ENCODE measurements at regions not wholly inside any gene's neighbourhood (a gene's known extent, or its start where the extent isn't known, plus 50 kb on each side); places are given as distances from the start of the nearest gene placed in this dataset.

DNA sequence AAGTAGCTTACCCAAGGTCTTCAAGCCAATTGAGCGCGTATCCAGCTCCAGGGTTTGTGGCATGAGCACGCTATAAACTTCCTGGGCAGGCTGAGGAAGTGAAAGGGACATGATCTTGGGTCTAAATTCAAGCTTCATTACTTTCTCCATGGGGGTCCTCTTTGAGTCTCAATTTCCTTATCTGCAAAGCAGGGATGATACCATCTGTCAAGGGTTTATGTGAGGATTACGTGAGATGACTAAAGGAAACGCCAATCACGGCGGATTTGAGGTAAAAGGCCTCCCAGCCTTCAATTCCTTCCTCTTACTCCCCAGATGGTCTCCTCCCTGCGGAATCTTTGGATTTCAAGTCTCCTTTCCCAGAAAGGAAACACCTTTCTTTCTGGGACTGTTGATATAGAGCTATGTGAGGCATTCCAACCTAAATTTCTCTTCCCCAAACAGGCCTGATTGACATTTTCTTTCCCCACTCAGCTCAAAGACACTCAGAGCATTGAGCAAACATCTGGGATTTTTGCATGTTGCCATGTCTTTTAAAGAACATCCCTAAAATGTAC, 474.4 kb downstream of the INSC start:
- no peak for TF ChIP-seq TAF1 (IDR thresholded peaks at IDR 0.05; ENCODE audit: low read depth, low read length)
- no peak for TF ChIP-seq POLR2A (IDR thresholded peaks at IDR 0.05; ENCODE audit: low read depth, low read length)
- no peak for TF ChIP-seq POLR2AphosphoS5 (IDR thresholded peaks at IDR 0.05; ENCODE audit: low read depth, low read length)
- TF ChIP-seq SPI1 (IDR thresholded peaks at IDR 0.05; ENCODE audit: low read depth, low read length): no peak
